Chondrocyte (in vitro differentiated cells): ENCODE measurements at regions not wholly inside any gene's neighbourhood (a gene's known extent, or its start where the extent isn't known, plus 50 kb on each side); places are given as distances from the start of the nearest gene placed in this dataset.
"Not testable (repeated sequence)": the region's sequence is repeated elsewhere in the genome, so short reads cannot be mapped to it uniquely, and the experiment has no call there.

Source experiments
- DNase-seq: peaks from one replicate; pipeline ENCODE4 v3.0.0; 2021; ENCODE audit warnings: mixed read lengths, low spot score
- H3K27ac Mint-ChIP-seq: one replicate; pipeline ENCODE4 v1.8.0; 2021; ENCODE audit warnings: mild to moderate bottlenecking, moderate library complexity, mixed read lengths; ENCODE audit not compliant: unreplicated experiment
- H3K27me3 Mint-ChIP-seq: 2 replicates; pipeline ENCODE4 v1.8.0; 2021; ENCODE audit warnings: low read depth, mixed read lengths
- H3K36me3 Mint-ChIP-seq: 2 replicates; pipeline ENCODE4 v1.8.0; 2021; ENCODE audit warnings: low read depth, mixed read lengths
- H3K4me1 Mint-ChIP-seq: 2 replicates; pipeline ENCODE4 v1.8.0; 2021; ENCODE audit warnings: low read depth, mild to moderate bottlenecking, mixed read lengths
- H3K4me3 Mint-ChIP-seq: one replicate; pipeline ENCODE4 v1.8.0; 2021; ENCODE audit warnings: mild to moderate bottlenecking, moderate library complexity, mixed read lengths; ENCODE audit not compliant: unreplicated experiment
- H3K9me3 Mint-ChIP-seq: 2 replicates; pipeline ENCODE4 v1.8.0; 2021; ENCODE audit warnings: low read depth, mixed read lengths
- CTCF ChIP-seq: fragments of 200-600 bp; sonication (generic); IDR thresholded peaks from 2 replicates; pipeline ENCODE4 v1.5.0; 2021; ENCODE audit warnings: antibody characterized with exemption, mild to moderate bottlenecking, moderate library complexity

- DNase-seq = no peak
- Mint-ChIP-seq H3K27ac (no peak overlapping the region), H3K4me3 (no peak overlapping the region), H3K27me3 (no peaks in the 10 kb centered on the region), H3K9me3 (no peaks in the 10 kb centered on the region), H3K36me3 (no peaks in the 10 kb centered on the region), H3K4me1 (peaks cover 27% of the 10 kb centered on the region)
- TF ChIP-seq CTCF = no peak
Measured at GRCh38 chr6:134746140-134746539, 203.8 kb downstream of the ALDH8A1 start.

GRCh38 chr6:134745192-134745591 lies 204.7 kb downstream of the ALDH8A1 start:
- not testable (repeated sequence) for H3K4me3 Mint-ChIP-seq, H3K27me3 Mint-ChIP-seq, H3K36me3 Mint-ChIP-seq, DNase-seq, H3K9me3 Mint-ChIP-seq, H3K27ac Mint-ChIP-seq
- H3K4me1 Mint-ChIP-seq = peaks cover 28% of the 10 kb centered on the region

GRCh38 chr6:134744301-134744700 lies 205.6 kb downstream of the ALDH8A1 start:
- no peak for DNase-seq
- H3K4me3 Mint-ChIP-seq = no peak overlapping the region
- H3K9me3 Mint-ChIP-seq = no peaks in the 10 kb centered on the region
- TF ChIP-seq CTCF = no peak
- no peaks in the 10 kb centered on the region for H3K27me3 Mint-ChIP-seq
- H3K36me3 Mint-ChIP-seq = no peaks in the 10 kb centered on the region
- H3K4me1 Mint-ChIP-seq = peaks cover 37% of the 10 kb centered on the region
- peak overlapping the region; percentile 50 for H3K27ac Mint-ChIP-seq

GRCh38 chr6:134741200-134741536 lies 208.7 kb downstream of the ALDH8A1 start:
- DNase-seq = no peak
- Mint-ChIP-seq H3K9me3 (no peaks in the 10 kb centered on the region), H3K4me3 (no peak overlapping the region), H3K27ac (no peak overlapping the region), H3K4me1 (peaks cover 38% of the 10 kb centered on the region), H3K27me3 (no peaks in the 10 kb centered on the region), H3K36me3 (no peaks in the 10 kb centered on the region)
- TF ChIP-seq CTCF = peak; percentile 14

GRCh38 chr6:134740473-134741199 lies 209.3 kb downstream of the ALDH8A1 start:
- no peak for TF ChIP-seq CTCF
- no peak for DNase-seq
- Mint-ChIP-seq H3K4me1 (peaks cover 38% of the 10 kb centered on the region), H3K9me3 (no peaks in the 10 kb centered on the region), H3K27ac (peak overlapping the region; percentile 49), H3K27me3 (no peaks in the 10 kb centered on the region), H3K36me3 (no peaks in the 10 kb centered on the region), H3K4me3 (no peak overlapping the region)

GRCh38 chr6:134740027-134740373 lies 209.9 kb downstream of the ALDH8A1 start:
- no peak for DNase-seq
- H3K27me3 Mint-ChIP-seq = no peaks in the 10 kb centered on the region
- peak overlapping the region; percentile 49 for H3K27ac Mint-ChIP-seq
- H3K36me3 Mint-ChIP-seq = no peaks in the 10 kb centered on the region
- TF ChIP-seq CTCF = no peak
- peaks cover 38% of the 10 kb centered on the region for H3K4me1 Mint-ChIP-seq
- H3K4me3 Mint-ChIP-seq = no peak overlapping the region
- no peaks in the 10 kb centered on the region for H3K9me3 Mint-ChIP-seq
